ENCODE measurements at regions not wholly inside any gene's neighbourhood (a gene's known extent, or its start where the extent isn't known, plus 50 kb on each side); places are given as distances from the start of the nearest gene placed in this dataset.

- no TSS peak for BruUV-seq (replicated peaks)
- in situ Hi-C loops (cut with MboI) (no loop called here), intact Hi-C loops (cut with micrococcal nuclease) (no loop called here)
- TF ChIP-seq FOXA3 (CRISPR knock-in tag; conservative IDR thresholded peaks at IDR 0.05 in 1 of 2, IDR thresholded peaks at IDR 0.05 in 1 of 2) = no peak
- TF ChIP-seq ZNF707 (CRISPR knock-in tag; conservative IDR thresholded peaks at IDR 0.05) = no peak
- TF ChIP-seq ZSCAN32 (CRISPR knock-in tag; IDR thresholded peaks at IDR 0.05) = 0 out of 2 replicates have a peak, but pooled peaks have one; percentile 66
- TF ChIP-seq, protein P1, sequence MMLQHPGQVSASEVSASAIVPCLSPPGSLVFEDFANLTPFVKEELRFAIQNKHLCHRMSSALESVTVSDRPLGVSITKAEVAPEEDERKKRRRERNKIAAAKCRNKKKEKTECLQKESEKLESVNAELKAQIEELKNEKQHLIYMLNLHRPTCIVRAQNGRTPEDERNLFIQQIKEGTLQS (IDR thresholded peaks at IDR 0.05) = peak; percentile 37; the same call in 1 of the 2 replicates
- TF ChIP-seq, protein P1 (CRISPR knock-in tag; conservative IDR thresholded peaks at IDR 0.05) = no peak
- TF ChIP-seq USF1 (CRISPR knock-in tag; IDR thresholded peaks at IDR 0.05) = no peak
- TF ChIP-seq ILK (tag; IDR thresholded peaks at IDR 0.05; ENCODE audit: borderline replicate concordance, low read depth) = no peak
- no peak for TF ChIP-seq SNIP1 (IDR thresholded peaks at IDR 0.05; ENCODE audit: low read depth)
- peak; percentile 54; the same call in 1 of the 2 replicates for TF ChIP-seq ATF4 (CRISPR knock-in tag; IDR thresholded peaks at IDR 0.05)
- TF ChIP-seq ZZZ3 (IDR thresholded peaks at IDR 0.05) = no peak
- no peak for TF ChIP-seq CEBPG (CRISPR knock-in tag; IDR thresholded peaks at IDR 0.05)
- TF ChIP-seq CEBPG (tag; conservative IDR thresholded peaks at IDR 0.05 in 1 of 2, IDR thresholded peaks at IDR 0.05 in 1 of 2) = peak; percentile 17 to 68; a peak in 2 of 4 replicates
- TF ChIP-seq PHF21A (IDR thresholded peaks at IDR 0.05; ENCODE audit: borderline replicate concordance, low read depth) = no peak
- no peak for TF ChIP-seq SNAPC5 (CRISPR knock-in tag; IDR thresholded peaks at IDR 0.05)
- no peak for TF ChIP-seq TCF7L2 (IDR thresholded peaks at IDR 0.05; ENCODE audit: low read depth, low read length)
- no peak for TF ChIP-seq CREB5 (CRISPR knock-in tag; IDR thresholded peaks at IDR 0.05)
- H3K4me1 ChIP-seq (replicated peaks in 1 of 2; ENCODE audit: control insufficient read depth in 2 of 2, insufficient read depth in 2 of 2, low read length in 2 of 2) = no peaks in the 10 kb centered on the region
- H3K27me3 ChIP-seq (ENCODE audit: control insufficient read depth in 2 of 2, insufficient read depth in 2 of 2, low read length in 2 of 2) = 0 out of 5 replicates have a peak, but pooled peaks cover 0 to 4% of the 10 kb centered on the region in 2 experiments
- no peaks in the 10 kb centered on the region for H4K20me1 ChIP-seq (replicated peaks; ENCODE audit: control insufficient read depth, insufficient read depth, low read length)
- DNase-seq (ENCODE audit: extremely low read depth in 1 of 4, low spot score in 3 of 4) (no peak), ATAC-seq (peak; percentile 35; the same call in 1 of the 3 replicates), FAIRE-seq (no peak)
- ChIA-PET CTCF (ENCODE audit: low intra/inter-chr PET ratio) (interaction anchor here (0.6 kb wide), 1 partner anchor 63 kb away, joined by 3 read pairs; no protein-coding TSS in a partner anchor), POLR2A (no interaction called here)
- WGBS (ENCODE audit: insufficient coverage, low coverage, missing lambda C conversion rate) = 29% methylated on average over 2 of the region's 2 CpGs
- no peak overlapping the region for H3K4me3 ChIP-seq
- H3K36me3 ChIP-seq (ENCODE audit: control insufficient read depth, insufficient read depth, low read length) = no peaks in the 10 kb centered on the region
- no peaks in the 10 kb centered on the region for H3K79me2 ChIP-seq (ENCODE audit: control insufficient read depth, insufficient read depth, low read length)
- H3K9me1 ChIP-seq (ENCODE audit: control insufficient read depth, insufficient read depth, low read length) = no peaks in the 10 kb centered on the region
- H3K9me3 ChIP-seq (replicated peaks; ENCODE audit: control insufficient read depth, insufficient read depth, low read depth, low read length) = no peaks in the 10 kb centered on the region
- H3K4me2 ChIP-seq (ENCODE audit: insufficient read depth, low read length) = no peak overlapping the region
- no peak overlapping the region for H2AFZ ChIP-seq (ENCODE audit: low read depth, low read length)
- no peak overlapping the region for H3K9ac ChIP-seq (ENCODE audit: insufficient read depth in 1 of 2, low read depth in 2 of 2, low read length in 2 of 2)
- no peak overlapping the region for H3K27ac ChIP-seq (ENCODE audit: extremely low read depth, low read depth, low read length)
These were observed 119.1 kb upstream of the FGGY start for GRCh38 chr1:59177756-59178155.
